IMR-90 (cell line): ENCODE measurements at regions not wholly inside any gene's neighbourhood (a gene's known extent, or its start where the extent isn't known, plus 50 kb on each side); places are given as distances from the start of the nearest gene placed in this dataset.
"Not testable (repeated sequence)": the region's sequence is repeated elsewhere in the genome, so short reads cannot be mapped to it uniquely, and the experiment has no call there.

Experiments
- ATAC-seq: fragments of 200-7000 bp; cut with Tn5 transposase; 2 replicates; pipeline ENCODE4 v1.9.1; 2020; ENCODE audit warnings: low read depth, mild to moderate bottlenecking, moderate library complexity
- BruUV-seq: library from RNA; stranded (reverse); fragments of 400-500 nt; replicated peaks from 2 replicates; lab custom pipeline; 2021; lab: Mats Ljungman, UMichigan
- CTCF ChIA-PET: fragments of 300-600 bp; formaldehyde crosslinking; extraction: SDS; loops from one replicate; lab custom pipeline; 2021; ENCODE audit warnings: antibody characterized with exemption; lab: Yijun Ruan, JAX
- POLR2A ChIA-PET: fragments of 300-600 bp; sonication (Branson Sonifier 250); formaldehyde crosslinking; loops from one replicate; lab custom pipeline; 2022; ENCODE audit warnings: antibody characterized with exemption; ENCODE audit not compliant: unreplicated experiment; lab: Charles Lee
- DNase-seq: peaks from one replicate; pipeline ENCODE4 v3.0.0; 2013
- H2AFZ ChIP-seq: replicated peaks from 2 replicates; pipeline ENCODE3; 2013; ENCODE audit warnings: low read length, mild to moderate bottlenecking; ENCODE audit not compliant: poor library complexity
- H2AK5ac ChIP-seq: 2 replicates; pipeline ENCODE4 v1.6.1; 2013; ENCODE audit warnings: low read depth, low read length, inconsistent platforms
- H2AK9ac ChIP-seq: replicated peaks from 2 replicates; pipeline ENCODE3; 2013; ENCODE audit warnings: mild to moderate bottlenecking, low read depth, low read length, moderate library complexity; ENCODE audit not compliant: poor library complexity
- H2BK120ac ChIP-seq: 2 replicates; pipeline ENCODE4 v1.6.1; 2013; ENCODE audit warnings: low read depth, low read length, inconsistent platforms
- H2BK15ac ChIP-seq: 3 replicates; pipeline ENCODE4 v1.6.1; 2013; ENCODE audit warnings: low read depth, low read length, inconsistent platforms
- H2BK20ac ChIP-seq: 2 replicates; pipeline ENCODE4 v1.6.1; 2013; ENCODE audit warnings: low read depth, mild to moderate bottlenecking, inconsistent platforms, low read length, moderate library complexity
- H2BK5ac ChIP-seq: 2 replicates; pipeline ENCODE4 v1.6.1; 2013; ENCODE audit warnings: mild to moderate bottlenecking, low read depth, low read length, inconsistent platforms; ENCODE audit not compliant: poor library complexity, severe bottlenecking
- H3K14ac ChIP-seq: replicated peaks from 2 replicates; pipeline ENCODE4 v1.6.1; 2013; ENCODE audit warnings: low read depth, low read length, inconsistent platforms
- H3K18ac ChIP-seq: 2 replicates; pipeline ENCODE4 v1.6.1; 2013; ENCODE audit warnings: low read depth, low read length, control low read depth
- H3K23ac ChIP-seq: 2 replicates; pipeline ENCODE4 v1.6.1; 2013; ENCODE audit warnings: low read depth, low read length, inconsistent platforms
- H3K27ac ChIP-seq: 2 replicates; pipeline ENCODE4 v1.5.1; 2013; ENCODE audit warnings: mild to moderate bottlenecking, control low read depth, low read length; ENCODE audit not compliant: insufficient read depth
- H3K27me3 ChIP-seq: 2 replicates; pipeline ENCODE4 v1.6.1; 2013; ENCODE audit warnings: low read length; ENCODE audit not compliant: control insufficient read depth, insufficient read depth
- H3K36me3 ChIP-seq: 2 replicates; pipeline ENCODE4 v1.6.1; 2013; ENCODE audit warnings: low read length, mixed read lengths; ENCODE audit not compliant: control insufficient read depth, insufficient read depth
- H3K4ac ChIP-seq: 2 replicates; pipeline ENCODE4 v1.6.1; 2013; ENCODE audit warnings: low read depth, low read length, inconsistent platforms
- H3K4me1 ChIP-seq: 2 replicates; pipeline ENCODE4 v1.6.1; 2013; ENCODE audit warnings: low read length, mixed read lengths; ENCODE audit not compliant: control insufficient read depth, insufficient read depth
- H3K4me2 ChIP-seq: 2 replicates; pipeline ENCODE4 v1.6.1; 2013; ENCODE audit warnings: low read depth, mild to moderate bottlenecking, control low read depth, low read length, moderate library complexity
- H3K4me3 ChIP-seq: 2 replicates; pipeline ENCODE4 v1.5.1; 2013; ENCODE audit warnings: low read depth, mild to moderate bottlenecking, control low read depth, low read length, moderate library complexity; ENCODE audit not compliant: insufficient read depth
- H3K56ac ChIP-seq: 2 replicates; pipeline ENCODE4 v1.6.1; 2013; ENCODE audit warnings: low read length, inconsistent platforms; ENCODE audit not compliant: insufficient read depth; ENCODE audit errors: extremely low read depth
- H3K79me1 ChIP-seq, 2 experiments: 2 replicates each; pipeline ENCODE4 v1.6.1; 2013; ENCODE audit warnings: low read length in 2 of 2, inconsistent platforms in 1 of 2, low read depth in 1 of 2
- H3K9ac ChIP-seq: 2 replicates; pipeline ENCODE4 v1.6.1; 2013; ENCODE audit warnings: low read depth, low read length, control low read depth
- H3K9me1 ChIP-seq: 2 replicates; pipeline ENCODE4 v1.6.1; 2013; ENCODE audit warnings: low read length, inconsistent platforms; ENCODE audit not compliant: insufficient read depth
- H3K9me3 ChIP-seq: 2 replicates; pipeline ENCODE4 v1.6.1; 2013; ENCODE audit warnings: low read length; ENCODE audit not compliant: control insufficient read depth, insufficient read depth
- H4K20me1 ChIP-seq: 2 replicates; pipeline ENCODE4 v1.6.1; 2013; ENCODE audit warnings: low read length, inconsistent platforms; ENCODE audit not compliant: insufficient read depth
- H4K5ac ChIP-seq: 2 replicates; pipeline ENCODE4 v1.6.1; 2013; ENCODE audit warnings: mild to moderate bottlenecking, low read depth, low read length, control low read depth
- H4K8ac ChIP-seq, 2 experiments: 2 replicates each; pipeline ENCODE4 v1.6.1; 2013; ENCODE audit warnings: low read depth in 2 of 2, low read length in 2 of 2, control low read depth in 1 of 2, inconsistent platforms in 1 of 2
- H4K91ac ChIP-seq: 2 replicates; pipeline ENCODE4 v1.6.1; 2013; ENCODE audit warnings: low read depth, low read length, inconsistent platforms; ENCODE audit not compliant: insufficient read depth
- WGBS, 2 experiments: methylation state at CpG; one replicate each; pipeline versions ENCODE4 v1.1.5 to v1.1.7; 2013; ENCODE audit warnings: missing lambda C conversion rate in 2 of 2; ENCODE audit not compliant: insufficient read length in 1 of 2; ENCODE audit errors: extremely low coverage in 2 of 2; 5-methylcytosine and 5-hydroxymethylcytosine counted together
- dilution Hi-C: fragments of 300-500 bp; cut with HindIII; formaldehyde crosslinking; loops from one replicate; pipeline ENCODE4 v1.14.3; 2018; ENCODE audit warnings: low sequenced_read_pairs; ENCODE audit not compliant: unreplicated experiment
- in situ Hi-C: fragments of 300-500 bp; cut with MboI; formaldehyde crosslinking; loops from 3 replicates; pipeline ENCODE4 v1.14.3; 2019; ENCODE audit warnings: low sequenced_read_pairs, inconsistent platforms, mixed read lengths
- intact Hi-C: fragments of 100-400 bp; cut with micrococcal nuclease; formaldehyde crosslinking; loops from 2 replicates; pipeline ENCODE4 v1.10.0; 2022

- H3K36me3 ChIP-seq, H3K4me1 ChIP-seq, H4K20me1 ChIP-seq, H2BK20ac ChIP-seq, dilution Hi-C loops, ATAC-seq, CTCF ChIA-PET, H3K14ac ChIP-seq, H2AK5ac ChIP-seq, H2AFZ ChIP-seq, H3K56ac ChIP-seq, H4K91ac ChIP-seq, DNase-seq, BruUV-seq, H3K9me1 ChIP-seq, H3K4me3 ChIP-seq, H3K18ac ChIP-seq, H4K8ac ChIP-seq, in situ Hi-C loops, H3K4ac ChIP-seq, H2BK15ac ChIP-seq, intact Hi-C loops, H3K27ac ChIP-seq, H3K4me2 ChIP-seq, H2BK120ac ChIP-seq, H3K27me3 ChIP-seq, H2AK9ac ChIP-seq, H3K9ac ChIP-seq, H2BK5ac ChIP-seq, POLR2A ChIA-PET, H3K79me1 ChIP-seq, H3K23ac ChIP-seq, H3K9me3 ChIP-seq, H4K5ac ChIP-seq: not testable (repeated sequence)
- WGBS, 2 experiments, result no CpG with 5 or more reads among the region's 10 CpGs
These were observed 195.0 kb downstream of the ADRA2C start for GRCh38 chr4:3961091-3961672.

- H3K4ac ChIP-seq, H3K18ac ChIP-seq, H3K9me3 ChIP-seq, H3K9ac ChIP-seq, H3K23ac ChIP-seq, dilution Hi-C loops, H3K14ac ChIP-seq, H3K4me2 ChIP-seq, H2AK5ac ChIP-seq, DNase-seq, H2BK20ac ChIP-seq, H3K36me3 ChIP-seq, H2AK9ac ChIP-seq, intact Hi-C loops, ATAC-seq, H3K79me1 ChIP-seq, H3K56ac ChIP-seq, H2BK5ac ChIP-seq, H3K4me1 ChIP-seq, BruUV-seq, H4K20me1 ChIP-seq, H3K9me1 ChIP-seq, H3K27ac ChIP-seq, POLR2A ChIA-PET, H3K27me3 ChIP-seq, H4K8ac ChIP-seq, H4K91ac ChIP-seq, H2AFZ ChIP-seq, H2BK15ac ChIP-seq, CTCF ChIA-PET, H3K4me3 ChIP-seq, H4K5ac ChIP-seq, in situ Hi-C loops, H2BK120ac ChIP-seq: not testable (repeated sequence)
- WGBS, 2 experiments, result 73% methylated on average over 10 of the region's 24 CpGs; no CpG with 5 or more reads in 1 of the 2 experiments
These were observed 198.5 kb downstream of the ADRA2C start for GRCh38 chr4:3964572-3965278.
